ENCODE measurements at regions not wholly inside any gene's neighbourhood (a gene's known extent, or its start where the extent isn't known, plus 50 kb on each side); places are given as distances from the start of the nearest gene placed in this dataset.

GRCh38 chr20:57009775-57010174 lies 256.7 kb downstream of the BMP7 start:
- Mint-ChIP-seq H3K36me3 (ENCODE audit: low read depth) (no peaks in the 10 kb centered on the region), H3K4me1 (peaks cover 63% of the 10 kb centered on the region), H3K27ac (peak overlapping the region; percentile 94), H3K4me3 (no peak overlapping the region), H3K9me3 (no peaks in the 10 kb centered on the region), H3K27me3 (ENCODE audit: low read depth, poor library complexity) (peaks cover 13% of the 10 kb centered on the region)
- no peak for TF ChIP-seq CTCF (IDR thresholded peaks at IDR 0.05)
- DNase-seq = no peak

DNA sequence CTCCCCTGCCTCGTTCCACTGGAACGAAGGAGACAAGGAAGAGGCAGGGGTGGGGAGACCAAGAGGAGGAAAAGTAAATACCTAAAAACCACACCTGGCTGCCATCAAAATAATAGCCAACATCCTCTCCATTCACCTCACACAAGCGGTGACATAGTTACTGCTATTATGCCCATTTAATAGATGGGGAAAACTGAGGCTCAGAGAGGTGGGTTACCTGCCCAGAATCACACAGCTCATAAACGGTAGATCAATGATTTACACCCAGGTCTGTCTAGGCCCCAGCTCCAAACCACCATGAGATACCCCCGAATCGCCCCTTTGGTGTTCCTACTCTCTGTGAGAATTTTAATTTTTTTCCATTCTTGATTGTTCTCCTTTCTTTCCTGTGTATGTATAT lies 253.8 kb downstream of the BMP7 start:
- no peak for TF ChIP-seq CTCF (IDR thresholded peaks at IDR 0.05)
- Mint-ChIP-seq H3K36me3 (ENCODE audit: low read depth) (no peaks in the 10 kb centered on the region), H3K4me1 (peaks cover 44% of the 10 kb centered on the region), H3K27me3 (ENCODE audit: low read depth, poor library complexity) (peaks cover 13% of the 10 kb centered on the region), H3K27ac (no peak overlapping the region), H3K4me3 (no peak overlapping the region), H3K9me3 (no peaks in the 10 kb centered on the region)
- no peak for DNase-seq

GRCh38 chr20:57013217-57013616 lies 253.2 kb downstream of the BMP7 start:
- TF ChIP-seq CTCF (IDR thresholded peaks at IDR 0.05) = no peak
- Mint-ChIP-seq H3K4me1 (peaks cover 43% of the 10 kb centered on the region), H3K27me3 (ENCODE audit: low read depth, poor library complexity) (peaks cover 17% of the 10 kb centered on the region), H3K4me3 (no peak overlapping the region), H3K9me3 (no peaks in the 10 kb centered on the region), H3K36me3 (ENCODE audit: low read depth) (no peaks in the 10 kb centered on the region), H3K27ac (no peak overlapping the region)
- DNase-seq = no peak

DNA sequence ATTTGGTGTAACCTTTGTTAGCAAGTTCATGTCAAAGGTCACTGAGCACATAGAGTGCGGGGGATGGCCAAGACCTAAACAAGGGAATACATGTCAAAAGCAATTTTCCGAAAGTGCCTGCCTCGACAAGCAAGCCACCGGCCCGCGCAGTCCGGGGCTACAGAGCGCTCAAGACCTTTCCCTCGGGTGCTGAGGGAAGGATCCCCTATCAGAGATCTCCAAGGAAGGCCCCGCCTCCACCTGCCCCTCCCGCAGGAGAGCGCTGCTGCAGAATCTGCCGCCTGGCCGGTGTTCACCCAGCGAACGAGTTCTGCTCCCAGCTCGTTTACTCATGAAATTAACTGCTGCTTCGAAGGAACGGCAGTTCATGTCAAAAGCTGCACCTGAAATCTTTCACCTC lies 252.7 kb downstream of the BMP7 start:
- TF ChIP-seq CTCF (IDR thresholded peaks at IDR 0.05) = no peak
- H3K4me3 Mint-ChIP-seq = peak overlapping the region; percentile 66
- no peaks in the 10 kb centered on the region for H3K36me3 Mint-ChIP-seq (ENCODE audit: low read depth)
- no peaks in the 10 kb centered on the region for H3K9me3 Mint-ChIP-seq
- no peak overlapping the region for H3K27ac Mint-ChIP-seq
- H3K4me1 Mint-ChIP-seq = peaks cover 45% of the 10 kb centered on the region
- peak; percentile 77 for DNase-seq
- H3K27me3 Mint-ChIP-seq (ENCODE audit: low read depth, poor library complexity) = peaks cover 17% of the 10 kb centered on the region

- TF ChIP-seq CTCF (IDR thresholded peaks at IDR 0.05) = no peak
- DNase-seq = no peak
- H3K4me3 Mint-ChIP-seq = no peak overlapping the region
- H3K4me1 Mint-ChIP-seq = peaks cover 40% of the 10 kb centered on the region
- H3K36me3 Mint-ChIP-seq (ENCODE audit: low read depth) = peaks cover 3% of the 10 kb centered on the region
- peaks cover 38% of the 10 kb centered on the region for H3K27me3 Mint-ChIP-seq (ENCODE audit: low read depth, poor library complexity)
- no peak overlapping the region for H3K27ac Mint-ChIP-seq
- H3K9me3 Mint-ChIP-seq = peaks cover 15% of the 10 kb centered on the region
Observed at GRCh38 chr20:57020364-57020763, 246.1 kb downstream of the BMP7 start.

DNA sequence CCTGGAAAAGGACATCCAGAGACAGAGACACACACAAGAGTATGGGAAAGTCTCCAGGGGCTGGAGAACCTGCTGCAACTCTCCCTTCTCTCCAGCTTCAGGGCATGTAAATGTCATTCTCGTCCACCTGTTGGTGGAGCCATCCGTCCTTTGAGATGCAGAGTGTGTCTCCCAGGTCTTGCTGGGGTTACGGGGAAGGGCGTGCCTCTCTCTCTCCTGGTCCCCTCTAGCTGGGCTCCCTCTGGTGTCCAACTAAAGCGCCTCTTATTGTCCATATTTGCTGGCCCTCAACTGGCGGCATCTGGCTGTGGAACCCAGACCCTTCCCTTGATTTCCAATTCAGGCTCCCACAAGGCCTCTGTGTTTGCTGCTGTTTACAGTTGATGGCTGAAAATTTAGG lies 244.1 kb downstream of the BMP7 start:
- Mint-ChIP-seq H3K36me3 (ENCODE audit: low read depth) (peaks cover 3% of the 10 kb centered on the region), H3K27me3 (ENCODE audit: low read depth, poor library complexity) (peaks cover 38% of the 10 kb centered on the region), H3K9me3 (peaks cover 15% of the 10 kb centered on the region), H3K4me3 (no peak overlapping the region), H3K4me1 (peaks cover 44% of the 10 kb centered on the region), H3K27ac (no peak overlapping the region)
- DNase-seq = no peak
- no peak for TF ChIP-seq CTCF (IDR thresholded peaks at IDR 0.05)

All from nephron progenitor cell (in vitro differentiated cells).